ENCODE measurements at regions not wholly inside any gene's neighbourhood (a gene's known extent, or its start where the extent isn't known, plus 50 kb on each side); places are given as distances from the start of the nearest gene placed in this dataset.
"Not testable (repeated sequence)": the region's sequence is repeated elsewhere in the genome, so short reads cannot be mapped to it uniquely, and the experiment has no call there.

GRCh38 chr7:83732305-83732704, 83.4 kb upstream of the SEMA3E start:
- TF ChIP-seq, protein P1, sequence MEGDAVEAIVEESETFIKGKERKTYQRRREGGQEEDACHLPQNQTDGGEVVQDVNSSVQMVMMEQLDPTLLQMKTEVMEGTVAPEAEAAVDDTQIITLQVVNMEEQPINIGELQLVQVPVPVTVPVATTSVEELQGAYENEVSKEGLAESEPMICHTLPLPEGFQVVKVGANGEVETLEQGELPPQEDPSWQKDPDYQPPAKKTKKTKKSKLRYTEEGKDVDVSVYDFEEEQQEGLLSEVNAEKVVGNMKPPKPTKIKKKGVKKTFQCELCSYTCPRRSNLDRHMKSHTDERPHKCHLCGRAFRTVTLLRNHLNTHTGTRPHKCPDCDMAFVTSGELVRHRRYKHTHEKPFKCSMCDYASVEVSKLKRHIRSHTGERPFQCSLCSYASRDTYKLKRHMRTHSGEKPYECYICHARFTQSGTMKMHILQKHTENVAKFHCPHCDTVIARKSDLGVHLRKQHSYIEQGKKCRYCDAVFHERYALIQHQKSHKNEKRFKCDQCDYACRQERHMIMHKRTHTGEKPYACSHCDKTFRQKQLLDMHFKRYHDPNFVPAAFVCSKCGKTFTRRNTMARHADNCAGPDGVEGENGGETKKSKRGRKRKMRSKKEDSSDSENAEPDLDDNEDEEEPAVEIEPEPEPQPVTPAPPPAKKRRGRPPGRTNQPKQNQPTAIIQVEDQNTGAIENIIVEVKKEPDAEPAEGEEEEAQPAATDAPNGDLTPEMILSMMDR (IDR thresholded peaks at IDR 0.05) = no peak
- TF ChIP-seq POLR2A (IDR thresholded peaks at IDR 0.05) = no peak
- Histone ChIP-seq H3K4me1 (no peaks in the 10 kb centered on the region), H3K9me3 (no peaks in the 10 kb centered on the region), H3K4me3 (no peak overlapping the region), H3K27ac (no peak overlapping the region), H3K27me3 (no peaks in the 10 kb centered on the region), H3K36me3 (no peaks in the 10 kb centered on the region)
- DNase-seq = no peak
- intact Hi-C loops (cut with DNase I) = no loop called here
- ATAC-seq = no peak
- WGBS (ENCODE audit: insufficient coverage, low coverage, low lambda C conversion rate, missing lambda C conversion rate) = 15% methylated on average over 3 of the region's 3 CpGs

GRCh38 chr7:83731154-83731553, 82.2 kb upstream of the SEMA3E start:
- H3K4me3 ChIP-seq = no peak overlapping the region
- H3K27me3 ChIP-seq = no peaks in the 10 kb centered on the region
- H3K4me1 ChIP-seq = no peaks in the 10 kb centered on the region
- intact Hi-C loops (cut with DNase I) = no loop called here
- no peak overlapping the region for H3K27ac ChIP-seq
- DNase-seq (no peak), ATAC-seq (no peak)
- H3K36me3 ChIP-seq = no peaks in the 10 kb centered on the region
- no peak for TF ChIP-seq POLR2A (IDR thresholded peaks at IDR 0.05)
- TF ChIP-seq, protein P1 (IDR thresholded peaks at IDR 0.05) = no peak
- H3K9me3 ChIP-seq = no peaks in the 10 kb centered on the region

DNA sequence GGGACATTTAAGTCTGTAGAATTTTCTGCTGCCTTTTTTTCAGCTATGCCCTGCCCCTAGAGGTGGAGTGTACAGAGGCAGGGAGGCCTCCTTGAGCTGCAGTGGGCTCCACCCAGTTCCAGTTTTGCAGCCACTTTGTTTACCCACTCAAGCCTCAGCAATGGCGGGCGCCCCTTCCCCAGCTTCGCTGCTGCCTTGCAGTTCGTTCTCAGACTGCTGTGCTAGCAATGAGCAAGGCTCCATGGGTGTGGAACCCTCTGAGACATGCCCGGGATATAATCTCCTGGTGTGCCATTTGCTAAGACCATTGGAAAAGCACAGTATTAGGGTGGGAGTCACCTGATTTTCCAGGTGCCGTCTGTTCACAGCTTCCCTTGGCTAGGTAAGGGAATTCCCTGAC, 68.0 kb upstream of the SEMA3E start:
- H3K36me3 ChIP-seq; H3K4me3 ChIP-seq; intact Hi-C loops (cut with DNase I); H3K9me3 ChIP-seq; H3K4me1 ChIP-seq; ATAC-seq; H3K27me3 ChIP-seq; H3K27ac ChIP-seq: not testable (repeated sequence)
- DNase-seq = peak in 1 of 3 donors; percentile 48
- WGBS (ENCODE audit: insufficient coverage, low coverage, low lambda C conversion rate, missing lambda C conversion rate) = 17% methylated on average over 1 of the region's 6 CpGs

DNA sequence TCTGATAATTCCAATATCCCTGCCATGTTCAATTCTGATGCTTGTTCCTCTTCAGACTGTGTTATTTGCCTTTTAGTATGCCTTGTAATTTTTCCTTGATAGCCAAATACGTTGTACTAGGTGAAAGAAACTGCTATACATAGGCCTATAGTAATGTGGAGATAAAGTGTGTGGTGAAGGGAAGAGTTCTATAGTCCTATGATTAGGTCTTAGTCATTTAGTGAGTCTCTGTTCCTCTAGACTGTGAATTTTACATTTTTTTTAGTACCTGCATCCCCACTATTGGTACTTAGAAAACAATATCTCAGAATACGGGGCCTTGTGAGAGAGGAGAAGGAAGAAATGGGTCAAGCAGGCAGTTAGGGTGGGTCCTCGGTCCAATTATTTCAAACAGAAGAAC, 59.6 kb upstream of the SEMA3E start:
- DNase-seq (no peak), ATAC-seq (no peak)
- H3K9me3 ChIP-seq = no peaks in the 10 kb centered on the region
- H3K27ac ChIP-seq = no peak overlapping the region
- H3K4me3 ChIP-seq = no peak overlapping the region
- no peaks in the 10 kb centered on the region for H3K4me1 ChIP-seq
- no peaks in the 10 kb centered on the region for H3K36me3 ChIP-seq
- 30% methylated on average over 3 of the region's 3 CpGs for WGBS (ENCODE audit: insufficient coverage, low coverage, low lambda C conversion rate, missing lambda C conversion rate)
- intact Hi-C loops (cut with DNase I) = no loop called here
- no peak for TF ChIP-seq POLR2A (IDR thresholded peaks at IDR 0.05)
- no peaks in the 10 kb centered on the region for H3K27me3 ChIP-seq

- no peak overlapping the region for H3K4me3 ChIP-seq
- no peaks in the 10 kb centered on the region for H3K36me3 ChIP-seq
- ATAC-seq (no peak), DNase-seq (no peak)
- WGBS (ENCODE audit: insufficient coverage, low coverage, low lambda C conversion rate, missing lambda C conversion rate) = 26% methylated on average over 3 of the region's 3 CpGs
- intact Hi-C loops (cut with DNase I) = no loop called here
- no peaks in the 10 kb centered on the region for H3K27me3 ChIP-seq
- H3K27ac ChIP-seq = no peak overlapping the region
- H3K4me1 ChIP-seq = no peaks in the 10 kb centered on the region
- TF ChIP-seq, protein P1 (IDR thresholded peaks at IDR 0.05) = no peak
- no peak for TF ChIP-seq POLR2A (IDR thresholded peaks at IDR 0.05)
- no peaks in the 10 kb centered on the region for H3K9me3 ChIP-seq
These were observed 55.6 kb upstream of the SEMA3E start for GRCh38 chr7:83704564-83704963.

DNA sequence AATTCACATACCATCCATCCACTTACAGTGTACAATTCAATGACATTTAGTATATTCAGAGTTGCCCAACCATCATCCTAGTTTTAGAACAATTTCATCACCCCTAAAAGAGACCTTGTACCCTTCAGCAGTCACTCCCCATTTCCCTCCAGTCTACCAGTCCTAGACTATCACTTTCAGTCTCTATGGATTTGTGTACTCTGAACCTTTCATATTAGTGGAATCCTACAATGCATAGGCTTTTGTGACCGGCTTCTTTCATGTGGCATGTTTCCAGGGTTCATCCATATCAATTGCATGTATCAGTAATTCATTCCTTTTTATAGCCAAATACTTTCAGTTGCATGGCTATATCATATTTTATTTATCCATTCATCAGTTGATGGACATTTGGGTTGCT, 53.5 kb upstream of the SEMA3E start:
- WGBS (ENCODE audit: insufficient coverage, low coverage, low lambda C conversion rate, missing lambda C conversion rate) = 80% methylated on average over 1 of the region's 1 CpG
- no peaks in the 10 kb centered on the region for H3K4me1 ChIP-seq
- TF ChIP-seq POLR2A (IDR thresholded peaks at IDR 0.05) = no peak
- TF ChIP-seq, protein P1 (IDR thresholded peaks at IDR 0.05) = no peak

More for the DNA sequence above, 53.5 kb upstream of the SEMA3E start:
- Histone ChIP-seq H3K4me3 (no peak overlapping the region), H3K9me3 (no peaks in the 10 kb centered on the region), H3K27ac (no peak overlapping the region), H3K27me3 (no peaks in the 10 kb centered on the region), H3K36me3 (no peaks in the 10 kb centered on the region)
- DNase-seq (no peak), ATAC-seq (no peak)
- intact Hi-C loops (cut with DNase I) = no loop called here

All from right lobe of liver (tissue), 6 donors.